ENCODE measurements at regions not wholly inside any gene's neighbourhood (a gene's known extent, or its start where the extent isn't known, plus 50 kb on each side); places are given as distances from the start of the nearest gene placed in this dataset.

DNA sequence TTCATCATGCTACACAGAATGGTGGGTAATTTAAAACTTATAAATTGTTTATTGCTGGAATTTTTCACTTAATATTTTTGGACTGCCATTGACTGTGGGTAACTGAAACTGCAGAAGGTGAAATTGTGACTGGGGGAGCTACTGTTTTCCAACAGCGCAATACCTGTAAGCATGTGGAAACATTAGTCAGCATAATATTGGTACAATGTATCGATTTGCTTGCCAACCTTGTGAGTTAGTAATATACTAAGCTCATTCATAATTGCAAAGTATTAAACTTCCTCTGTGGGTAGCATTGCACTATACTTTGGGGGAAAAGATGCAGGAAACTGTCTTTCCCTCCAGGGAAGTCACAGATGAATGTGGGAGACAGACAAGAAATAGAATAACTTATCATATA is 766.5 kb downstream of the HDGFL1 start:
- DNase-seq: no peak
- Histone ChIP-seq H3K9ac (ENCODE audit: low read depth in 2 of 2, low read length in 2 of 2) (no peak overlapping the region), H3K27me3 (no peaks in the 10 kb centered on the region), H3K9me3 (no peaks in the 10 kb centered on the region), H3K4me1 (no peaks in the 10 kb centered on the region), H3K36me3 (no peaks in the 10 kb centered on the region), H3K4me3 (no peak overlapping the region), H3K27ac (no peak overlapping the region)
- intact Hi-C loops (cut with DNase I): no loop called here
- TF ChIP-seq, protein P1, sequence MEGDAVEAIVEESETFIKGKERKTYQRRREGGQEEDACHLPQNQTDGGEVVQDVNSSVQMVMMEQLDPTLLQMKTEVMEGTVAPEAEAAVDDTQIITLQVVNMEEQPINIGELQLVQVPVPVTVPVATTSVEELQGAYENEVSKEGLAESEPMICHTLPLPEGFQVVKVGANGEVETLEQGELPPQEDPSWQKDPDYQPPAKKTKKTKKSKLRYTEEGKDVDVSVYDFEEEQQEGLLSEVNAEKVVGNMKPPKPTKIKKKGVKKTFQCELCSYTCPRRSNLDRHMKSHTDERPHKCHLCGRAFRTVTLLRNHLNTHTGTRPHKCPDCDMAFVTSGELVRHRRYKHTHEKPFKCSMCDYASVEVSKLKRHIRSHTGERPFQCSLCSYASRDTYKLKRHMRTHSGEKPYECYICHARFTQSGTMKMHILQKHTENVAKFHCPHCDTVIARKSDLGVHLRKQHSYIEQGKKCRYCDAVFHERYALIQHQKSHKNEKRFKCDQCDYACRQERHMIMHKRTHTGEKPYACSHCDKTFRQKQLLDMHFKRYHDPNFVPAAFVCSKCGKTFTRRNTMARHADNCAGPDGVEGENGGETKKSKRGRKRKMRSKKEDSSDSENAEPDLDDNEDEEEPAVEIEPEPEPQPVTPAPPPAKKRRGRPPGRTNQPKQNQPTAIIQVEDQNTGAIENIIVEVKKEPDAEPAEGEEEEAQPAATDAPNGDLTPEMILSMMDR (IDR thresholded peaks at IDR 0.05): no peak

DNA sequence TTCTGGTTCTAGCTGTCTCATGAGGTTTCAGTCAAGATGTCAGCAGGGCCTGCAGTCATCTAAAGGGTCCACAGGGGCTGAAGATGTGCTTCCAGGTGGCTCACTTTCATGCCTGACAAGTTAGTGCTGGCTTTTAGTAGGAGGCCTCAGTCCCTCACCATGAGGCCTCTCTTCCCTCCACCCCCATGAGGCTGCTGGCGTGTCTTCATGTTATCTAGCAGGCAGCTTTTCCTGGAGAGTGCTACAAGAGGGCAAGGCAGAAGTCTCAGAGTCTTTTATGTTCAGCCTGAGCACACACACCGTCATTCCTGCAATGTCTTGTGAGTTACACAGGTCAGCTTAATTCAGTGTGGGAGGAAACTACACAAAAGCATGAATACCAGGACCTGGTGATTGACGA is 769.9 kb downstream of the HDGFL1 start:
- TF ChIP-seq, protein P1 (IDR thresholded peaks at IDR 0.05): no peak
- DNase-seq: no peak
- no peaks in the 10 kb centered on the region for H3K36me3 ChIP-seq
- no peaks in the 10 kb centered on the region for H3K4me1 ChIP-seq
- no peaks in the 10 kb centered on the region for H3K9me3 ChIP-seq
- H3K27ac ChIP-seq: no peak overlapping the region
- H3K27me3 ChIP-seq: no peaks in the 10 kb centered on the region
- H3K9ac ChIP-seq (ENCODE audit: low read depth in 2 of 2, low read length in 2 of 2): no peak overlapping the region
- no peak overlapping the region for H3K4me3 ChIP-seq
- intact Hi-C loops (cut with DNase I): no loop called here

DNA sequence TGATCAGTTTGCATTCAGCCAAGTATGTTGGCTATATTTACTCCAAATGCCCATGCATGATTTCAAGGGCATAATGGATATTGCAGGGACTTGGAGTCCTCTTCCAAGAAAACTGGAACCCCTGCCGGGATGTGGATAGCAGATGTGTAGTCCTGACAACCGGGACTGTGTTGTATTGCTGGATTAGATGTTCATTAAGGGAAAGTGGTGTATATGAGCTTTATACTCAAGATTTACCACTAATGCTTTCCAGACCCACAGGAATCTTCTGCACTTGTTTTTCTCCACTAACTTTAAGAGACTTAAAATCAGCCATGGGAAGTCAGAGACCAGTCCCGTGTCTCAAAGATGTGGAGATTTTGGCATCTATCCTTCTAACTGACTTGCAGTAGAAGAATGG is 770.9 kb downstream of the HDGFL1 start:
- Histone ChIP-seq H3K4me3 (no peak overlapping the region), H3K27ac (no peak overlapping the region), H3K9me3 (no peaks in the 10 kb centered on the region), H3K4me1 (no peaks in the 10 kb centered on the region), H3K9ac (ENCODE audit: low read depth in 2 of 2, low read length in 2 of 2) (no peak overlapping the region), H3K27me3 (no peaks in the 10 kb centered on the region), H3K36me3 (no peaks in the 10 kb centered on the region)
- intact Hi-C loops (cut with DNase I): no loop called here
- DNase-seq: no peak
- TF ChIP-seq, protein P1 (IDR thresholded peaks at IDR 0.05): no peak

DNA sequence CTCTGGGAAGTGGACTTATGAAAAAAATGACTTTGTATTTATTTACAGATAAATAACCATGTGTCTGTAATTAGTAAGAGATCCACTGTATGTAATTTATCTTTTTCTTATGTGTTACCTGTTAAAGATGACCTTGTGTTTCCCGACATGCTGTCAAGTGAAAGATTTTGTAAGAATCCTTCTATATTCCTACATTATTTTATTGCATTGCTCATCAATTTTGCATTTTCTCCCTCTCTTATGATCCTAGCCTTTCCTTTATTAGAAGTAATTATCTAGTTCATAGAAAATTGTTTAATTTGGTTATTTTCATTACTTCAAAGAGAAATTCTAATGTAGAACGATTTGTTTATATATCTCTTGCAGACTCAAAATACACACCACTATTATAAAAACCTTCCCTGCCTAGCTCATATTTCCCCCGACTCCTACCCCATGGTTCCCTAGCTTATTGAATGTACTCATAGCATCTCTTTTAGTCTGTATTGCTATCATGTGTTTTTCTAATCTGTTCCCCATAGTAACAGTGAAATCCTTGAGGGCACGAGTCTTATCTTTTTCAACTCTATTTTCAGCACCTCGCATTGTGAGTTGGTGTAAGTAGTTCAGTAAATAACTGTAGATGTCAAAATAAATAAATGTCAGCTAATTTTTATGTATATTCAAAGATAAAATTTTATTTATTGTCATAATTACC is 774.4 kb downstream of the HDGFL1 start:
- TF ChIP-seq, protein P1 (IDR thresholded peaks at IDR 0.05): no peak
- intact Hi-C loops (cut with DNase I): no loop called here

DNA sequence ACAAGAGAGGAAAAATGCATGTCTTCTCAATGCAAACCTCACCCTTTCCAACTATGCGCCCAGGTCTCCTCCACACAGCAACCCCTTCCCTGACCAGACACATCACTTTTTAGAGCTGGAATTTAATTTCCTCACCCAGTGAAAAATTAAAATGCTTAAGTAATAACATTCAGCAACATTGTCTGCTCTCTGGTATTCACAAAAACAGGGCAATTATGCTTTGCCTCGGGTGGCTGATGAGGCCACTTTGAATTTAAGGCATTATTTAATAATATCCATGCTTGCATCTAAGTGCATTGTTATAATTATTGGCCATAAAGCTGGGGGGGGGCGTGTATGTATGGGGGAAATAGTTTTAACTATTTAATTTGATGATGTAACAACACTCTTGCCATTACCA is 777.8 kb upstream of the NRSN1 start:
- H3K9me3 ChIP-seq: no peaks in the 10 kb centered on the region
- H3K9ac ChIP-seq (ENCODE audit: low read depth in 2 of 2, low read length in 2 of 2): no peak overlapping the region
- intact Hi-C loops (cut with DNase I): no loop called here
- H3K27ac ChIP-seq: no peak overlapping the region
- no peak overlapping the region for H3K4me3 ChIP-seq
- TF ChIP-seq, protein P1 (IDR thresholded peaks at IDR 0.05): no peak
- H3K36me3 ChIP-seq: no peaks in the 10 kb centered on the region
- no peaks in the 10 kb centered on the region for H3K27me3 ChIP-seq
- DNase-seq: no peak
- no peaks in the 10 kb centered on the region for H3K4me1 ChIP-seq

More for the DNA sequence above, 774.4 kb downstream of the HDGFL1 start:
- H3K36me3 ChIP-seq: no peaks in the 10 kb centered on the region
- H3K27ac ChIP-seq: no peak overlapping the region
- no peak overlapping the region for H3K9ac ChIP-seq (ENCODE audit: low read depth in 2 of 2, low read length in 2 of 2)
- no peaks in the 10 kb centered on the region for H3K27me3 ChIP-seq
- no peak overlapping the region for H3K4me3 ChIP-seq
- H3K4me1 ChIP-seq: no peaks in the 10 kb centered on the region
- no peak for DNase-seq
- H3K9me3 ChIP-seq: no peaks in the 10 kb centered on the region
